ENCODE measurements at regions not wholly inside any gene's neighbourhood (a gene's known extent, or its start where the extent isn't known, plus 50 kb on each side); places are given as distances from the start of the nearest gene placed in this dataset.

DNA sequence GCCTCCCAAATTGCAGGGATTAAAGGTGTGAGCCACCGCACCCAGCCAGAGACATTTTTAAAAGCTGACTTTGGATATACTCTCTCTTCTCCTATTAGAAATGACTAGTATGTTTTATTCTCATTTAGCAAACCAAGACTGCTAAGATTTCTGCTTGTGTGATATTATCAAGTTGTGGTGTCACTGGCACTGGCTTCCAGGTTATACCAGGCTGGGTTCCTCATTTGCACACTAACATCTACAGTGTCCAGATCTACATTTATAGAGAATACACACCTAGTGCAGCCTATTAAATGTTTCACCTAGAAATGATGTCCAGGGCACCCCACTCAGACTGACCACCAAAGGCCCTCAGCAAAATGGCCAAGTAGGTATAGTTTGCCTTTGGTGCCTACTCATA, 49.9 kb upstream of the FOXN2 start:
- TF ChIP-seq, protein P1, sequence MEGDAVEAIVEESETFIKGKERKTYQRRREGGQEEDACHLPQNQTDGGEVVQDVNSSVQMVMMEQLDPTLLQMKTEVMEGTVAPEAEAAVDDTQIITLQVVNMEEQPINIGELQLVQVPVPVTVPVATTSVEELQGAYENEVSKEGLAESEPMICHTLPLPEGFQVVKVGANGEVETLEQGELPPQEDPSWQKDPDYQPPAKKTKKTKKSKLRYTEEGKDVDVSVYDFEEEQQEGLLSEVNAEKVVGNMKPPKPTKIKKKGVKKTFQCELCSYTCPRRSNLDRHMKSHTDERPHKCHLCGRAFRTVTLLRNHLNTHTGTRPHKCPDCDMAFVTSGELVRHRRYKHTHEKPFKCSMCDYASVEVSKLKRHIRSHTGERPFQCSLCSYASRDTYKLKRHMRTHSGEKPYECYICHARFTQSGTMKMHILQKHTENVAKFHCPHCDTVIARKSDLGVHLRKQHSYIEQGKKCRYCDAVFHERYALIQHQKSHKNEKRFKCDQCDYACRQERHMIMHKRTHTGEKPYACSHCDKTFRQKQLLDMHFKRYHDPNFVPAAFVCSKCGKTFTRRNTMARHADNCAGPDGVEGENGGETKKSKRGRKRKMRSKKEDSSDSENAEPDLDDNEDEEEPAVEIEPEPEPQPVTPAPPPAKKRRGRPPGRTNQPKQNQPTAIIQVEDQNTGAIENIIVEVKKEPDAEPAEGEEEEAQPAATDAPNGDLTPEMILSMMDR (conservative IDR thresholded peaks at IDR 0.05; ENCODE audit: low read depth, low read length) = no peak
- TF ChIP-seq EZH2phosphoT487 (IDR thresholded peaks at IDR 0.05; ENCODE audit: borderline replicate concordance, low read length) (no peak), EZH2 (IDR thresholded peaks at IDR 0.05; ENCODE audit: low read length, unreplicated experiment) (no peak)

Measured in PC-3 (cell line).